ENCODE measurements at regions not wholly inside any gene's neighbourhood (a gene's known extent, or its start where the extent isn't known, plus 50 kb on each side); places are given as distances from the start of the nearest gene placed in this dataset.

DNA sequence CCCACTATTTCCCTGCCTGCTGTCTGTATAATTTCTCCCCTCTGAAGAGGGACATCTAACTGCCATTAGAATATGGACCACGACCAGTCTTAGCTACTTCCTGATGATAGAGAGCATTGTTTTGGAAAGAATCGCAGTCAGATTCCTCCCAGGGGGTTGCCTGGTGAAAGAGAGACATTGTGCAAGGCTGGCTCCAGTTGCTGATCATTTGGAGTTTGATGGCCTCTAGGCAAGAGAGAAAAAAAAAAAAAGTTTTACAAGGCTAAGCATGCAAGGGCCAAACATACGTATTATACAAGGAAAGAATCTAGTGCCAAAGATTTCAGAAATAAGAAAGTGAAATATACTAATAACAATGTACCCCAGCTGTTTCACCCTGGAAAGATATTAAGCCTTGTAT is 182.2 kb downstream of the CMPK2 start:
- no peak for DNase-seq
- no peak overlapping the region for H3K4me3 ChIP-seq (ENCODE audit: insufficient read depth, low read depth, low read length, poor library complexity, severe bottlenecking)
- no peaks in the 10 kb centered on the region for H3K27me3 ChIP-seq (replicated peaks; ENCODE audit: control insufficient read depth, insufficient read depth, low read length, poor library complexity, severe bottlenecking)

DNA sequence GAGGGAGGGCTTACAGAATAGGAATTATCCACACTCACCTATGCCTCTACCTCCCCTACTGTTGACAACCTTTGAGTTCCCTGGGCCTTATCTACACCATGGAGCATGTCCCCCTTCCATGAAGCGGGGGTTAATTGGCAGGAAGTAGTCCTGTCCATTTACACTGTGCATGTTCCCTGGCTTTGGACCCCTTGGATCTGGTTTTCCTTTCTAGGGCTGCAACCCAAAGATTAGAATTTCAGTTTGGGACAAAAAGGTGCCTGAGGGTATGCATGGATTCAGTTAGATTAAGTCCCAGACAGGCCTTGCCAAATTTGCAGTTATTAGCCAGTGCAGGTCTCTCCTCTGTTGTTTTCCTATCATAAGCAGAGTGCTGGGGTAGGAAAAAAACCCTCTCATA is 180.3 kb downstream of the CMPK2 start:
- no peak for DNase-seq
- no peak overlapping the region for H3K27ac ChIP-seq (ENCODE audit: insufficient read depth, low read length, poor library complexity, severe bottlenecking)
- H3K4me1 ChIP-seq (ENCODE audit: control insufficient read depth, insufficient read depth, low read length, poor library complexity, severe bottlenecking): no peaks in the 10 kb centered on the region
- H3K36me3 ChIP-seq (ENCODE audit: control insufficient read depth, insufficient read depth, low read length): no peaks in the 10 kb centered on the region
- H3K4me3 ChIP-seq (ENCODE audit: insufficient read depth, low read depth, low read length, poor library complexity, severe bottlenecking): no peak overlapping the region
- no peaks in the 10 kb centered on the region for H3K27me3 ChIP-seq (replicated peaks; ENCODE audit: control insufficient read depth, insufficient read depth, low read length, poor library complexity, severe bottlenecking)
- H3K9me3 ChIP-seq (ENCODE audit: control insufficient read depth, low read length): no peaks in the 10 kb centered on the region

More for the DNA sequence above, 182.2 kb downstream of the CMPK2 start:
- Histone ChIP-seq H3K4me1 (ENCODE audit: control insufficient read depth, insufficient read depth, low read length, poor library complexity, severe bottlenecking) (no peaks in the 10 kb centered on the region), H3K36me3 (ENCODE audit: control insufficient read depth, insufficient read depth, low read length) (no peaks in the 10 kb centered on the region), H3K27ac (ENCODE audit: insufficient read depth, low read length, poor library complexity, severe bottlenecking) (no peak overlapping the region), H3K9me3 (ENCODE audit: control insufficient read depth, low read length) (no peaks in the 10 kb centered on the region)

DNA sequence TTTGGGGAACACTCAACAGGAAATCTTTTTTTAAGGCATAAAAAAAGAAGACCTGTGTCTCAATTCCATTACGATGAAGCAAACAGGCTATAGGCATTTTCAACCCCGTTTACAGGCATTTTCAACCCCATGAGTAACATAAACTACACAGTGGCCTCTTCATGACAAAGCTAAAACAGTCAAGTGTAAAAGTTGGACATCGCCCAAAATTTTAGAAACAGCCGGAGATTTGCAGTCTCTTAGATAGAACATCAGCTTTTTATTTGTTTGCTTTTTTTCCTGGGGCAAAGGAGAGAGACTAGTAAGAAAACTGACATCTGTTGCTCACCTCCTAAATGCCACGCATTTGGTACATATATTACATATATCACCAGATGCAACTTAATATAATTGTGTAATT is 173.7 kb downstream of the CMPK2 start:
- Histone ChIP-seq H3K27me3 (replicated peaks; ENCODE audit: control insufficient read depth, insufficient read depth, low read length, poor library complexity, severe bottlenecking) (no peaks in the 10 kb centered on the region), H3K4me1 (ENCODE audit: control insufficient read depth, insufficient read depth, low read length, poor library complexity, severe bottlenecking) (no peaks in the 10 kb centered on the region), H3K4me3 (ENCODE audit: insufficient read depth, low read depth, low read length, poor library complexity, severe bottlenecking) (no peak overlapping the region), H3K9me3 (ENCODE audit: control insufficient read depth, low read length) (no peaks in the 10 kb centered on the region), H3K27ac (ENCODE audit: insufficient read depth, low read length, poor library complexity, severe bottlenecking) (no peak overlapping the region), H3K36me3 (ENCODE audit: control insufficient read depth, insufficient read depth, low read length) (no peaks in the 10 kb centered on the region)
- DNase-seq: no peak

DNA sequence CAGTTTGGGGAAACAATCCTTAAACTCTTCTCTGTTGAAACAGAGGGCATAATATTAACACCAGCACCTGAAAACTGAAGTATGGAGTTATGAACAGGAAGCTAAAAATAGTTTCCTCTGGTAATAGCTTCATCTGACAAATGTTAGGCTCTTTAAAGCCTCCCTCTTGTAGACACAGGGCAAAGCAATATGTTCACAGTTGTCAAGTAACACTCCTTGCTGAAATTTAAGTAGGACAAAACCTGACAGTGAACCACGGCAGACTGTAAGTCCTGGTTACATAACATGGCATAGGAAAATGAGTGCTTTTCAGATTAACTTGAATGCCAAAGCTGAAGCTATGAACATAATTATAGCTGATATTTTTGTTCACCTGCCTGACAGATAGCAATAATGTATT is 172.9 kb downstream of the CMPK2 start:
- H3K4me3 ChIP-seq (ENCODE audit: insufficient read depth, low read depth, low read length, poor library complexity, severe bottlenecking): no peak overlapping the region
- no peaks in the 10 kb centered on the region for H3K36me3 ChIP-seq (ENCODE audit: control insufficient read depth, insufficient read depth, low read length)
- no peak for DNase-seq
- H3K9me3 ChIP-seq (ENCODE audit: control insufficient read depth, low read length): no peaks in the 10 kb centered on the region
- H3K27ac ChIP-seq (ENCODE audit: insufficient read depth, low read length, poor library complexity, severe bottlenecking): no peak overlapping the region
- H3K27me3 ChIP-seq (replicated peaks; ENCODE audit: control insufficient read depth, insufficient read depth, low read length, poor library complexity, severe bottlenecking): no peaks in the 10 kb centered on the region
- H3K4me1 ChIP-seq (ENCODE audit: control insufficient read depth, insufficient read depth, low read length, poor library complexity, severe bottlenecking): no peaks in the 10 kb centered on the region

DNA sequence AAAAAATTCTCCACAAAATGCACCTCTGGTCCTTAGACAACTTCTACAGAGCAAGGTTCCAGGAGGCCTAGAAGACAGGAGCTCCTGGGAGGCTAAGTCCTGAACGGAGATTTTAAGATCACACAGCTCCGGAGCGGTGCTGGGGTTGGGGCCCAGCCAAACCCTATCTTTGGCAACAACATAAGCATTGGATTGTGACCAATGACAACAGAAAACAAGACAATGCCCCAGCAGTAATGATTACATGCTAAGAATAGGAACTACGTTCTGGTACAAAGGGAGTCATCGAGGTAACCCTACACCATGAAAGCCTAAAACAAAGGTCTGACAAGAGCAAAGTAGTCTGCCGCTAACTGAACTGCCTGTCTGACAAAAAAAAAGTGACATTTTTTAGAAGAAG is 171.2 kb downstream of the CMPK2 start:
- Histone ChIP-seq H3K9me3 (ENCODE audit: control insufficient read depth, low read length) (no peaks in the 10 kb centered on the region), H3K27me3 (replicated peaks; ENCODE audit: control insufficient read depth, insufficient read depth, low read length, poor library complexity, severe bottlenecking) (no peaks in the 10 kb centered on the region), H3K4me3 (ENCODE audit: insufficient read depth, low read depth, low read length, poor library complexity, severe bottlenecking) (no peak overlapping the region), H3K36me3 (ENCODE audit: control insufficient read depth, insufficient read depth, low read length) (no peaks in the 10 kb centered on the region), H3K27ac (ENCODE audit: insufficient read depth, low read length, poor library complexity, severe bottlenecking) (no peak overlapping the region), H3K4me1 (ENCODE audit: control insufficient read depth, insufficient read depth, low read length, poor library complexity, severe bottlenecking) (no peaks in the 10 kb centered on the region)
- DNase-seq: no peak

DNA sequence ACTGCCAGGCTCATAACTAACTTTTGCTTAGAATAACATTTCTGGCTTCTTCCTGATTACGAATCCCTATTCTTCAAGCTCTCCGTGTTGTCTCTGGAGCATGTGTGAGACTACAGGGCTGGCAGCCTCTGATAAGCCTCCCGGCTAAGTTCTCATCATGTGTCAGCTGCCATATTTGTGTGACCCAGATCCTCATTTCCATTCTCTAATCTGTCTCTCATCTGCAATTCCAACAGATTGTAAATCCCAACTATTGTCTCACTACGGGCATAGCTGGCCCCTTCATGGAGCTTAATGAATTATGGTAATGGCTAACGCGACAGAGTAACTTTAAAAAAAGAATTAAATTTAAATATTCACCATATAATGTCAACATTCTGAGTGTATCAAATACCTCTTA is 165.4 kb downstream of the CMPK2 start:
- H3K27me3 ChIP-seq (replicated peaks; ENCODE audit: control insufficient read depth, insufficient read depth, low read length, poor library complexity, severe bottlenecking): no peaks in the 10 kb centered on the region
- no peaks in the 10 kb centered on the region for H3K9me3 ChIP-seq (ENCODE audit: control insufficient read depth, low read length)
- H3K27ac ChIP-seq (ENCODE audit: insufficient read depth, low read length, poor library complexity, severe bottlenecking): no peak overlapping the region
- DNase-seq: no peak
- H3K4me1 ChIP-seq (ENCODE audit: control insufficient read depth, insufficient read depth, low read length, poor library complexity, severe bottlenecking): no peaks in the 10 kb centered on the region
- no peak overlapping the region for H3K4me3 ChIP-seq (ENCODE audit: insufficient read depth, low read depth, low read length, poor library complexity, severe bottlenecking)
- H3K36me3 ChIP-seq (ENCODE audit: control insufficient read depth, insufficient read depth, low read length): no peaks in the 10 kb centered on the region

DNA sequence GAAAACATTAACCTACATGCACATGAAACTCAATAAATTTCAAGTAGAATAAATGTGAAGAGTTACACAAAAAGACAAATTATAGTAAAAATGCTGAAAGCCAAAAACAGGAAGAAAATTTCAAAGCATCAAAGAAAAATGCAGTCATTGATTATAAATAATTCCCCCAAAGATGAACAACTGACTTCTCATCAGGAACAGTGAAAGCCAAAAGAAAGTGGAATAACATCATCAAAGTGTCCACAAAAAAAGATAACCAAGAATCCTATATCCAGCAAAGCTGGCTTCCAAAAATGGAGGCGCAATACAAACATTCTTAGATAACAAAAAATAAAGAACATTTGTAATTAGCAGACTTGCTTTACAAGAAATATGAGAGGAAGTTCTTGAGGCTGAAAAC is 161.6 kb downstream of the CMPK2 start:
- no peak for DNase-seq
- Histone ChIP-seq H3K27ac (ENCODE audit: insufficient read depth, low read length, poor library complexity, severe bottlenecking) (no peak overlapping the region), H3K27me3 (replicated peaks; ENCODE audit: control insufficient read depth, insufficient read depth, low read length, poor library complexity, severe bottlenecking) (no peaks in the 10 kb centered on the region), H3K4me1 (ENCODE audit: control insufficient read depth, insufficient read depth, low read length, poor library complexity, severe bottlenecking) (no peaks in the 10 kb centered on the region), H3K36me3 (ENCODE audit: control insufficient read depth, insufficient read depth, low read length) (no peaks in the 10 kb centered on the region), H3K9me3 (ENCODE audit: control insufficient read depth, low read length) (no peaks in the 10 kb centered on the region), H3K4me3 (ENCODE audit: insufficient read depth, low read depth, low read length, poor library complexity, severe bottlenecking) (no peak overlapping the region)

DNA sequence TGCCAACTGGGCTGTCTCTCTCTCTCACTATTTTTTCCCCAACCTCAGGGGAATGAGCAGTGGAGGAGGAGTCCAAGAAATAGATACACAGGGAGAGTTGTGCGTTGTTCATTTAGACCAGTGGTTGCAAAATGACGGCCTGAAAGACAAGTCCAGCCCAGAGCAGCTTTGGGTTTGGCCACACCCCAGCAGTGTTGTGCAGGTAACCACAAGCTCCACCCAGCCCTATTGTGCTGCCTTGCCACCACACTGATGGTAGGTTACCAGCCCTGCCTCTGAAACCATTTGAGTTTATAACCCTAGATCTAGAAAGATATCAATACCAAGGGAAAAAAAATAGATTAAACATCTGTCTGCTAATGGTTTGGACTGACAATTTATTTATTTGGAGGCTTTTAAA is 144.3 kb downstream of the CMPK2 start:
- no peak overlapping the region for H3K4me3 ChIP-seq (ENCODE audit: insufficient read depth, low read depth, low read length, poor library complexity, severe bottlenecking)
- H3K36me3 ChIP-seq (ENCODE audit: control insufficient read depth, insufficient read depth, low read length): no peaks in the 10 kb centered on the region
- no peak for DNase-seq
- H3K4me1 ChIP-seq (ENCODE audit: control insufficient read depth, insufficient read depth, low read length, poor library complexity, severe bottlenecking): no peaks in the 10 kb centered on the region
- no peak overlapping the region for H3K27ac ChIP-seq (ENCODE audit: insufficient read depth, low read length, poor library complexity, severe bottlenecking)
- H3K27me3 ChIP-seq (replicated peaks; ENCODE audit: control insufficient read depth, insufficient read depth, low read length, poor library complexity, severe bottlenecking): no peaks in the 10 kb centered on the region
- H3K9me3 ChIP-seq (ENCODE audit: control insufficient read depth, low read length): no peaks in the 10 kb centered on the region

DNA sequence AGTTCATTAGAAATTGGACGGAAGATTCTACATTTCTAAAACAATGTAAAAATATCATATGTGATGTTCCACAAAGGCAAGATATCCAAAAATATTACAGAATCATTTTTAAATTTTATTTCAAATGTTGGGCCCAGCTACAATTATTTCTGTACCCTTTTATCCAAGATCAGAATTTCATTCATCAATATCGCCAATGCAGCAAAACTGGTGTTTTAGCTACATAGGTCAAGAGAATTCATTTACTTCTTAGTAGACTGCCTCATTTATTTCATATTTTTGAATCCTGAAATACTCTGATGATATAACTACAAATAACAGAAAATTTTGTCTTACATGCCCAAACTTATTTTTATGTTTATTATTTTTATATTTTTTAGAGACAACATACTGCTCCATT is 143.1 kb downstream of the CMPK2 start:
- Histone ChIP-seq H3K36me3 (ENCODE audit: control insufficient read depth, insufficient read depth, low read length) (no peaks in the 10 kb centered on the region), H3K27me3 (replicated peaks; ENCODE audit: control insufficient read depth, insufficient read depth, low read length, poor library complexity, severe bottlenecking) (no peaks in the 10 kb centered on the region), H3K4me1 (ENCODE audit: control insufficient read depth, insufficient read depth, low read length, poor library complexity, severe bottlenecking) (no peaks in the 10 kb centered on the region), H3K27ac (ENCODE audit: insufficient read depth, low read length, poor library complexity, severe bottlenecking) (no peak overlapping the region), H3K9me3 (ENCODE audit: control insufficient read depth, low read length) (no peaks in the 10 kb centered on the region), H3K4me3 (ENCODE audit: insufficient read depth, low read depth, low read length, poor library complexity, severe bottlenecking) (no peak overlapping the region)
- DNase-seq: no peak

DNA sequence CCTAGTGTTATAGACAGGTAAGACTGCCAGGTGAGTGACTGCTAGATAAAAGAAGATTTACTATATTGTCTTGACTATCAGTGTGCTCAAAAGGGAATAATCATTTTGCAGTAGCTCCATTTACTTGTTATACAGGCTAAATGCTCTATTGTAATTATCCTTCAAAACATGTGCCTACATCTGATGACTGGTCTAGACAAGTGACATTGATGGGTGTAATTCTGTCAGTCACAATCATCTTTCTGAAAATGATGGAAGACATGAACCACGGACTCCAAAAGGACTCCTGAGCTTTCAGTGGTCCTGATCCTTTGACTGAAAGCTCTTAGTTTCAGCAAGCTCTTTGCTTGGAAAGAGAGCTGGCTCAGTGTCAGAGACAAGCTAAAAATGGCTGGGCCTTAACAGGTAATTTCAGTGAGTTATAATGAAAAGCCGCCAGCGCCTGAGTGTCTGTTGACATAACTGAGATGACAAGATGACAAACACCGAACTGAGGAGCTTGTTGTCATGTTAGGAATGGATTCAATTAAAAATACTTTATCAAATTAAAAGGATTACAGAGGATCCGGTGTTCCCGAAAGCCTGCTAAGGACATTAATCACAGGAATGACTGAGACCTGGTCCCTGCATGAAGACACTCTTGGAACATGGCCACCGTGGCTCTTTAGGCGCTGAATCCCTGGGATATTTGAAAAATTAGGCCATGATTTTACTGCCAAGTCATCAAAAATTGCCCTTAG is 141.7 kb downstream of the CMPK2 start:
- Histone ChIP-seq H3K36me3 (ENCODE audit: control insufficient read depth, insufficient read depth, low read length) (no peaks in the 10 kb centered on the region), H3K4me3 (ENCODE audit: insufficient read depth, low read depth, low read length, poor library complexity, severe bottlenecking) (no peak overlapping the region), H3K27me3 (replicated peaks; ENCODE audit: control insufficient read depth, insufficient read depth, low read length, poor library complexity, severe bottlenecking) (no peaks in the 10 kb centered on the region), H3K9me3 (ENCODE audit: control insufficient read depth, low read length) (no peaks in the 10 kb centered on the region), H3K27ac (ENCODE audit: insufficient read depth, low read length, poor library complexity, severe bottlenecking) (no peak overlapping the region), H3K4me1 (ENCODE audit: control insufficient read depth, insufficient read depth, low read length, poor library complexity, severe bottlenecking) (no peaks in the 10 kb centered on the region)
- no peak for DNase-seq

Measured in effector memory CD4-positive, alpha-beta T cell (primary cell).